ENCODE measurements at regions not wholly inside any gene's neighbourhood (a gene's known extent, or its start where the extent isn't known, plus 50 kb on each side); places are given as distances from the start of the nearest gene placed in this dataset.

- no peak overlapping the region for H3K23ac ChIP-seq (ENCODE audit: low read depth, low read length)
- no peaks in the 10 kb centered on the region for H3K79me1 ChIP-seq (ENCODE audit: low read depth in 1 of 2, low read length in 2 of 2)
- H3K9ac ChIP-seq (ENCODE audit: low read depth, low read length) = no peak overlapping the region
- no peaks in the 10 kb centered on the region for H3K4me1 ChIP-seq (ENCODE audit: control insufficient read depth, insufficient read depth, low read length)
- no peaks in the 10 kb centered on the region for H3K36me3 ChIP-seq (ENCODE audit: control insufficient read depth, insufficient read depth, low read length)
- no peak overlapping the region for H2BK15ac ChIP-seq (ENCODE audit: low read depth, low read length)
- no TSS peak for BruUV-seq (replicated peaks)
- WGBS, 2 experiments (ENCODE audit: extremely low coverage in 2 of 2, insufficient read length in 1 of 2) = no CpG with 5 or more reads among the region's 2 CpGs
- no peaks in the 10 kb centered on the region for H3K9me1 ChIP-seq (ENCODE audit: insufficient read depth, low read length)
- dilution Hi-C loops (cut with HindIII; ENCODE audit: low sequenced_read_pairs, unreplicated experiment) (no loop called here), in situ Hi-C loops (cut with MboI; ENCODE audit: low sequenced_read_pairs) (no loop called here), intact Hi-C loops (cut with micrococcal nuclease) (no loop called here)
- H2AK9ac ChIP-seq (replicated peaks; ENCODE audit: low read depth, low read length, poor library complexity) = no peak overlapping the region
- H2AFZ ChIP-seq (replicated peaks; ENCODE audit: low read length, poor library complexity) = no peak overlapping the region
- no peak overlapping the region for H3K4me3 ChIP-seq (ENCODE audit: insufficient read depth, low read depth, low read length)
- H3K4me2 ChIP-seq (ENCODE audit: low read depth, low read length) = no peak overlapping the region
- no peak overlapping the region for H3K27ac ChIP-seq (ENCODE audit: insufficient read depth, low read length)
- H2BK5ac ChIP-seq (ENCODE audit: low read depth, low read length, poor library complexity, severe bottlenecking) = no peak overlapping the region
- CTCF ChIA-PET = no interaction called here
- H3K18ac ChIP-seq (ENCODE audit: low read depth, low read length) = no peak overlapping the region
- H3K9me3 ChIP-seq (ENCODE audit: control insufficient read depth, insufficient read depth, low read length) = peaks cover 9% of the 10 kb centered on the region
- ATAC-seq (ENCODE audit: low read depth) = no peak
- no peaks in the 10 kb centered on the region for H3K27me3 ChIP-seq (ENCODE audit: control insufficient read depth, insufficient read depth, low read length)
- H4K8ac ChIP-seq (ENCODE audit: low read depth in 2 of 2, low read length in 2 of 2) = no peak overlapping the region
- H4K91ac ChIP-seq (ENCODE audit: insufficient read depth, low read depth, low read length) = no peak overlapping the region
- no peak overlapping the region for H2AK5ac ChIP-seq (ENCODE audit: low read depth, low read length)
- H2BK120ac ChIP-seq (ENCODE audit: low read depth, low read length) = no peak overlapping the region
- H2BK20ac ChIP-seq (ENCODE audit: low read depth, low read length) = no peak overlapping the region
- no peaks in the 10 kb centered on the region for H4K20me1 ChIP-seq (ENCODE audit: insufficient read depth, low read length)
- DNase-seq = no peak
- no peak overlapping the region for H3K56ac ChIP-seq (ENCODE audit: extremely low read depth, insufficient read depth, low read length)
- H3K14ac ChIP-seq (replicated peaks; ENCODE audit: low read depth, low read length) = no peak overlapping the region
- no peak overlapping the region for H4K5ac ChIP-seq (ENCODE audit: low read depth, low read length)
- no peak overlapping the region for H3K4ac ChIP-seq (ENCODE audit: low read depth, low read length)
- TF ChIP-seq RCOR1 (IDR thresholded peaks at IDR 0.05; ENCODE audit: insufficient replicate concordance, low read length) = no peak
- no peak for TF ChIP-seq CHD1 (IDR thresholded peaks at IDR 0.05; ENCODE audit: low read depth, low read length)
- no peak for TF ChIP-seq CTCF (conservative IDR thresholded peaks at IDR 0.05; ENCODE audit: low read depth, low read length)
- no peak for TF ChIP-seq USF2 (IDR thresholded peaks at IDR 0.05; ENCODE audit: low read depth, low read length)
- no peak for TF ChIP-seq CEBPB (IDR thresholded peaks at IDR 0.05; ENCODE audit: low read depth, low read length)
- TF ChIP-seq MXI1 (IDR thresholded peaks at IDR 0.05; ENCODE audit: borderline replicate concordance, low read depth, low read length) = no peak
- no peak for TF ChIP-seq NFE2L2 (IDR thresholded peaks at IDR 0.05; ENCODE audit: low read depth, low read length)
- TF ChIP-seq MAFK (IDR thresholded peaks at IDR 0.05; ENCODE audit: low read depth, low read length) = no peak
- TF ChIP-seq FOS (IDR thresholded peaks at IDR 0.05; ENCODE audit: low read depth, low read length) = no peak
- TF ChIP-seq MAZ (IDR thresholded peaks at IDR 0.05; ENCODE audit: borderline replicate concordance, low read depth, low read length) = no peak
- no peak for TF ChIP-seq BHLHE40 (IDR thresholded peaks at IDR 0.05; ENCODE audit: low read depth, low read length)
- TF ChIP-seq SMC3 (IDR thresholded peaks at IDR 0.05; ENCODE audit: low read depth, low read length) = no peak
- TF ChIP-seq ELK1 (IDR thresholded peaks at IDR 0.05; ENCODE audit: borderline replicate concordance, low read depth, low read length) = no peak
- TF ChIP-seq RAD21 (IDR thresholded peaks at IDR 0.05; ENCODE audit: low read length) = no peak
- POLR2A ChIA-PET (ENCODE audit: unreplicated experiment) = no interaction called here
Observed at GRCh38 chr10:107356396-107356795, 191.9 kb upstream of the SORCS1 start.

Data from IMR-90 (cell line).